DMS153 treated with DMSO at 0.1 percent for 48 hours (cell line): ENCODE measurements at regions not wholly inside any gene's neighbourhood (a gene's known extent, or its start where the extent isn't known, plus 50 kb on each side); places are given as distances from the start of the nearest gene placed in this dataset.
"Not testable (repeated sequence)": the region's sequence is repeated elsewhere in the genome, so short reads cannot be mapped to it uniquely, and the experiment has no call there.

Experiments used
- DNase-seq: peaks from one replicate; lab custom pipeline; 2025; ENCODE audit not compliant: unreplicated experiment; lab: John Stamatoyannopoulos, UW

DNA sequence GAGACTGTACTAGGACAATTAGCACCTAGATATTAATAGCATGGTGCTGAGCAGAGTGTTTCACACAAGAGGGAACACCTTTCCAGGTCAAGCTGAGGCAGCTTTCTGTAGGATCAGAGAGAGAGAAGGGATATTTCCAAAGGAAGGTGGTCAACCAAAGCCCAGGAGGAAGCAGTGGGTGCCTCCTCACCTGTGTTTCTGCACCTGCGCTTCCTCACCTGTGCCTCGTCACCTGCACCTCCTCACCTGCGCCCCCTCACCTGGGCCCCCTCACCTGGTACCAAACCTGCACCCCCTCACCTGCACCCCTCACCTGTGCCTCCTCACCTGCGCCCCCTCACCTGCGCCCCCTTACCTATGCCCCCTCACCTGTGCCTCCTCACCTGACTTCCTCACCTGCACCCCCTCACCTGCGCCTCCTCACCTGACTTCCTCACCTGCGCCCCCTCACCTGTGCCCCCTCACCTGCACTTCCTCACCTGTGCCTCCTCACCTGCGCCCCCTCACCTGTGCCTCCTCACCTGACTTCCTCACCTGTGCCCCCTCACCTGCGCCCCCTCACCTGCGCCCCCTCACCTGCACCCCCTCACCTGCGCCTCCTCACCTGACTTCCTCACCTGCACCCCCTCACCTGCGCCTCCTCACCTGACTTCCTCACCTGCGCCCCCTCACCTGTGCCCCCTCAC, 67.9 kb downstream of the TTLL2 start:
- no peak for DNase-seq

- no peak for DNase-seq
Measured at GRCh38 chr6:167393731-167394130, 68.8 kb downstream of the TTLL2 start.

- DNase-seq, result no peak
Measured at GRCh38 chr6:167394339-167394738, 69.5 kb downstream of the TTLL2 start.

DNA sequence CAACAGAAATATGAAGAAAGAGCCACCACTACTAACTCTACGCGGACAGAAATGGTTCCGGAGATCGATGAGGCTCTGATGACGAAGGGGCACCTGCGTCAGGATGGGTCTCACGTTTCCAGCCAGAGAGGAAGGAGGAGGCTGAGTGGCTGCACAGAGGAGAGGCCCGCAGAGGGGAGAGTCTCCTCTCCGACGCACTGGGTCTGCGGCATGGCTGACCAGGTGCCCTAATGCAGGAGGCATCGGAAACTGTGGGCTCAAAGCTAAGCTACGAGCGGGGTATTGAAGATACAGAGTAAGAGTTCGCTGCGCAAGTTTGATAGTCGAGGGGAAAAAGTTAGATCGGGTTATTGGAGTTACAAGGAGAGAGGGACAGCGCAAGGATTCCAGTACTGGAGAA, 69.9 kb downstream of the TTLL2 start:
- no peak for DNase-seq

GRCh38 chr6:167396068-167396658, 71.3 kb downstream of the TTLL2 start:
- no peak for DNase-seq

DNA sequence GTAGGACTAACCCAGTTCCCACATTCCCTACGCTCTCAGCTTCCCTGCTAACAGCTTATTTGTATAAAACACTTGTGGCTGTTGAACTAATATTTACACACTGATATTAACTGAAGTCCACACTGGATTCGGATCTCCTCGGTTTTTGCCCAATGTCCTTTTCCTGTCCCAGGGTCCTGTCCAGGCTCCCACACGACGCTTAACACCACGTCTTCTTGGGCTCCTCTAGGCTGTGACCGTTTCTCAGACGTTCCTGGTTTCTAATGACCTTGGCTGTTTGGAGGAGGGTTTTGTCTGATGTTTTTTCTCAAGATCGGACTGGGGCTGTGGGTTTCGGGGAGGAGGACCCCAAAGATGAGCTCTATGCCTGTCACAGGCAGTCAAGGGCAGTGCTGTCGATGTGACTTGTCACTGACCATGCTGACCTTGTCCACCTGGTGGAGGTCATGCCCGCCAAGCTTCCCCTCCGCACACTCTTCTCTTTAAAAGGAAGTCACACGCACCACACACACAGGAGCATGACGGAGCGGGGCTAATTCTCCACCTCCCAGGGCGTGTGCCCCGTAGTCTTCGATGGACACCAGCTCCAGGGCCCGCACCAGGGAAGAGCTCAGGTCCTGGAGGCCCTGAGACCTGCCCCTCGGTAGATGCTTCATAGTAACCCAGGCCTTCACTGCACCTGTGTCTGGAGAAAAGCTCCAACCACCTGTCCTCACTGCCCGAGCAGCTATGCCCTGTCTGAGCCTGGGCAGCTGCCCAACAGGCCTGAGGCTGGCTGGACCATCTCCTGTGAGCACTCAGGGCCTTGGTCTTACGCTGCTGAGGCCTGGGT, 72.0 kb downstream of the TTLL2 start:
- no peak for DNase-seq

DNA sequence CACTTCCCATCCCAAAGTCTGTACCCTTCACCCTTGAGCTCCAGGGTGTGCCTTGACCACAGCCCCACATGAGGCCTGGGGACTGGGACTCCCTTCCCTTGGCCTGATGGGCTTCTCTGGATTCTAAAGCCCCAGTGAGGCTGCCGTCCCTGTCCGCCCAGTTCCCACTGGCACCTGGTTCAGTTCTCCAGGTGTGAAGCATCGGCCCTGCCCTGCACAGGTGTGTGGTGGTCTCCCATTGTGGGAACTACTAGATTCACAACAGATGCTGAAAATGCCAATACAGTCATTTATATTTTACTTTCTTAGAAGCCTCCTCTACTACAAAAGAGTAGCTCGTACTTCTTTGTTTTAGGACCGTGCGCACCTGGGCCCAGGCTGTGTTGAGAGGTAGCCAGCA, 72.8 kb downstream of the TTLL2 start:
- no peak for DNase-seq

GRCh38 chr6:167398214-167399050, 73.5 kb downstream of the TTLL2 start:
- no peak for DNase-seq

DNA sequence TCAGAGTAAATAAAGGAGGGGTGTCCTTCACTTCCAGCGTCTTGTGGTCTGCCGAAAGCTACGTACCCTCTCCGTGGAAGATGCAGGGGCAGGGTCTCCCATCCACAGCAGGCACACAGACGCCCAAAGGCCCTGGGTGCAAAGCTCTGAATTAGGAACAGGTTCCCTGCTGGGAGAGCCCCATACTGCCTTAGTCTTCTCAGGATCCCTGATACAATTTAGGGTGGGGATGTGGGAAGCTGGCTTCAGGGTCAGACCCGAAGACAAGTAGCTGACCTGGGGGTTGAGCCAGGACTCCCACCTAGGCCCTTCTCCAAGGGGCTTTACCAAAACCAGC, 74.1 kb downstream of the TTLL2 start:
- DNase-seq, result no peak

GRCh38 chr6:167399599-167399998, 74.7 kb downstream of the TTLL2 start:
- no peak for DNase-seq

DNA sequence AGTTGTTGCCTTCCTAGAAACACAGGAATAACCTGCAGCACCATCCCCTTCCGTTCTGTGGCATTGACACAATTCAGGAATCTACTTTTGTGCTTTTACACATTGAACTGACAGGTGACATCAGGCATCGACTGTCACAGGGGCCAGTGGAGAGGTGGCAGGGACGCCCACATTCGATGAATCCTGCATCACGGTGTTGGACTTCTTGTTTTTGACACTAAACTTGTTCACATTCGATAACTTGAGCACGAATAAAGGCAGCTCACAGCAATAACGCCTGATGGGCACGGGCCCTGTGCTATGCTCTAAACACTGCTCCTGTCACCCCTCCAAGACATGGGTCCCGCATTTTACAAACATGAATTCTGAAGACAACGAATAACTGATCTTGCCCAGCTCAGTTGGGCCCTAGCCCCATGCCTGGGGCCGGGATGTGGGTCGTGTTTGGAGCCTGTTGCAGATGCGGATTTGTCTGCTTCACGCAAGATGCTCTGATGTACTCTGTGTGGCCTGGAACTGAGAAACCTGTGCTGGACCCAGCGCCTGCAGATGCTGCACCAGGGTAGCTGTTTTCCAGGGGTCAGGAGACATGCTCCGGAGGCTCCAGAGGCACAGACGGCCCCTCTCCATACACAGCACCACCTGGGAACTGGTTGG, 75.7 kb downstream of the TTLL2 start:
- no peak for DNase-seq

GRCh38 chr6:167401525-167402194, 76.8 kb downstream of the TTLL2 start:
- DNase-seq, result peak; percentile 62

DNA sequence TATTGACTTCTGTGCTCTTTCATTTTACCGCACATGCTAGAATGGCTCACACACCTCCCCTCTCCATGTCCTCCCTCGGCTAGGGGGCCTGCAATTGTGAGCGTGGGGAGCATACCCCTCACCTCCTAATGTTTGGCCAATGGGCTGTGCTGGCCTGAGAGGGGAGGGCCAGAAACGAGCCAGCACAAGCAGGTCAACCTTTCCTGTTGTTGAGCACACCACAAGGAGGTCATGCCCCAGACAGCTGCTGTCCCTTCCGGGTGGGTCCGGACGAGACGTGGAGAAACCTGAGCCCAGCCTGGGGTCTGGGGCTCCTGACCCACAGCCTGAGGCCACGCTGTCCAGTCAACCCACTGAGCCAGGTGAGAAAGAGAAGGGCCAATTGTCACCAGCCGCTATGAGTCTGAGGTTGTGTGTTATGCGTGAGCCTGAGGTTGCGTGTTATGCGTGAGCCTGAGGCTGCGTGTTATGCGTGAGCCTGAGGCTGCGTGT, 77.4 kb downstream of the TTLL2 start:
- DNase-seq, result no peak

DNA sequence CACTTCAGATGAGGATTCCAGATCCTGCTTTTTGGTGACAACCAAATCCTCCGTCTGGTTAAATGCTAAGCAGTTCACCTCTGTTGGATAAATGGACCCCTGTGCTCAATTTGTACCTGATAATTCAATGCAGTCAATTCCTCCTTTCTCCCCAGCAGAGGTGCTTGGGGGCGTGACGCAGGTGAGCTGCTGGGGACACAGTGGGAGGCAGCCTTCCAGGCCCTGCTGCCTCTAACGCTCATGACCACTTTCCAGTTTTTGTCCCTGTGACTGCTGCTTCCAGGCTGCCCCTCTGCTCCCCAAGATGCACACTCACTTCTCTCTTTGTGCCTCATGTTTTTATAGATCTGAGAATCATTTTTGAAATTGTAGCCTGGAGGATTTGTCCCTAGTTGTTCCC, 78.5 kb downstream of the TTLL2 start:
- DNase-seq, result no peak

DNA sequence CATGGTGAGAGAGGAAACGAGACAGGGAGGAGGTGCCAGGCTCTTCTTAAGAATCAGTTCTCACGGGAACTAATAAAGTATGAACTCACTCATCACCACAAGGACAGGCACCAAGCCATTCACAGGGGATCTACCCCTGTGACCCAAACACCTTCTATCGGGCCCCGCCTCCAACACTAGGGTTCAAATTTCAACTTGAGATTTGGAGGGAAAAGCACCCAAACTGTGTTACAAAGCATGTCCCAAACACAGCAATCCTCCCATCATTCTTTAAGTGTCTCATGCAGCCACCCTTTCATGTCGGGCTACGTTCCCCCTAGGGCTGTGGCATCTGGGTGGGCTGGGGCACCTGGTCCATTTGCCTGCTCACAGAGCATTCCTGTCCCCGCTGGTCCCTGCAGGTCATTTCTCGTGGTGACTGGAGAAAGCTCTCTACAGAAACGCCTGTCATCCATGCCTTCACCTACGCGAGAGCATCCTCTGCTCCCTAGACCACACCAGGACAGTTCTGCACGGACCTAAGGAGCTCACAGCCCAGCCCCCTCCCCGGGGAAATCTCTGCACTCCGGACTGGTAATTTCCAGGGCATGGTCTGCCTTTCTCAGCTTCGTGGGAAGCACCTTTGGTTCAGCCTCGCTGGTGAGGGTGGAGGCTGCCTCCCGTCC, 79.6 kb downstream of the TTLL2 start:
- no peak for DNase-seq

DNA sequence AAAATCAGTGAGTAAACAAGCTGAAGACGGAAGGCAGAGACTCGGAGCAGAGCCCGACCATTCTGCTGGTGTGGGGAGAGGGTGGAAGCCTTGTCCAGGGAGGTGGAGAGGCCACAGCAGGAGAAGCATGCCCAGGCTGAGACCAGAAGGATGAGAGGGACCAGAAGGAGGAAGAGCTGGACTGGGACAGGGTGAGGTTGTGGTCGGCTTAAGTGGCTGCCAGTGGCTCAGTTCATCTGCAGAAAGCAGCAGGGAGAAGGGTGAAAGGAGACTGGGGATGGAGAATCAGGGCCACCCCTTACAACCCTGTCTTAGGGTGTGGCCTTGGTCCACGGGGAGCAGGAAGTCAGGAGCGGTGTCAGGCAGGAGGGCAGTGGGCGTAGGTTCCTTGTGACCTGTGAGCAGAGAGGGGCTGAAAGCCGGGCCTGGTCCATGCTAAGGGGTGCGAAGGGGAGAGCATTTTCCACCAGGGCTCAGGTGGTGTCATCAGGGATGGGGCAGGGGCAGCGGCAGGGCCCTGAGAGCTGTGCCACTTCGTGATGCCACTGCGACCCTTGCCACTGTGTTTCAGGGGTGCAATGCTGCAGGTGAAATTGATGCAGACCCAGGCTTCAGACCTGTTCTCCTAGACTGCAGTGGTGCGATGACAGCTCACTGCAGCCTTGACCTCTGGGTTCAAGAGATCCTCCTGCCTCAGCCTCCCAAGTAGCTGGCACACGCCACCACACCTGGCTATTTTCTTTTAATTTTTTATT, 81.1 kb downstream of the TTLL2 start:
- DNase-seq, result no peak

DNA sequence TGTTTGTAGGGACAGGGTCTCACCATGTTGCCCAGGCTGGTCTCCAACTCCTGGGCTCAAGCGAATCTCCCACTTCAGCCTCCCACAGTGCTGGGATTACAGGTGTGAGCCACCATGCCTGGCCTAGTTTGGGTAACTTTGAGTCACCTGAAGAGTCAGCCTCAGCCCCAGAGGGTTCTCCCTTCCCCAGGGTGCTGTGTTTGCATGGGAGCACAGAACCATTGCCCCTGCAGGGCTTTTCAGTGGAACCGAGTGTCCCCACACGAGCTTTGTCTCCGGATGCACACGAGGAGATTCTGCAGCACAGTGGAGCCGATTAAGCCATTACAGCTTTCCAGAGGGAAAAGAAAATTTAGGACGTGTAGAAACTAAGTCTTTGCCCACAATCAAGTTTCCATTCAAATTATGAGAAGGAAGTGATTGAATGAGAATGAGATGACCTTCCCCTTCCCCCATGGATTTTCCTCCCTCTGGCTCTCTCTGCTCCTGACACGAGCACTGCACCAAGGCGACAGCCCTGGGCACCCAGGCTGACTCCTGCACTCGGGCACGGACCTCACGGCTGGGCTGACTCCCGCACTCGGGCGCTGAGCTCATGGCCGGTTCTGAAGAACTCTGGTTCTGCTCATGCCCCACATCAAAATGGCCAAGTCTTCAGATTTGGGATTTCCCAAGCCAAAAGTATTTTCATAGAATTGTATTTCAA, 81.8 kb downstream of the TTLL2 start:
- DNase-seq, result not testable (repeated sequence)
